ENCODE measurements at regions not wholly inside any gene's neighbourhood (a gene's known extent, or its start where the extent isn't known, plus 50 kb on each side); places are given as distances from the start of the nearest gene placed in this dataset.

GRCh38 chr1:218980881-218981280, 192.8 kb upstream of the LYPLAL1 start:
- in situ Hi-C loops (cut with MboI; ENCODE audit: low pct_unique_long_range_greater_than_20kb, low sequenced_read_pairs, unreplicated experiment): no loop called here
- TF ChIP-seq CTCF (IDR thresholded peaks at IDR 0.05; ENCODE audit: extremely low read depth, insufficient read depth, missing control alignments): no peak
- DNase-seq (ENCODE audit: low spot score): no peak

- no peak for DNase-seq (ENCODE audit: low spot score)
- TF ChIP-seq CTCF (IDR thresholded peaks at IDR 0.05; ENCODE audit: extremely low read depth, insufficient read depth, missing control alignments): no peak
- in situ Hi-C loops (cut with MboI; ENCODE audit: low pct_unique_long_range_greater_than_20kb, low sequenced_read_pairs, unreplicated experiment): no loop called here
Measured at GRCh38 chr1:218982482-218982881, 191.2 kb upstream of the LYPLAL1 start.

GRCh38 chr1:218983433-218983832, 190.2 kb upstream of the LYPLAL1 start:
- DNase-seq (ENCODE audit: low spot score): no peak
- in situ Hi-C loops (cut with MboI; ENCODE audit: low pct_unique_long_range_greater_than_20kb, low sequenced_read_pairs, unreplicated experiment): no loop called here
- TF ChIP-seq CTCF (IDR thresholded peaks at IDR 0.05; ENCODE audit: extremely low read depth, insufficient read depth, missing control alignments): no peak

GRCh38 chr1:218983848-218984247, 189.8 kb upstream of the LYPLAL1 start:
- TF ChIP-seq CTCF (IDR thresholded peaks at IDR 0.05; ENCODE audit: extremely low read depth, insufficient read depth, missing control alignments): peak; percentile 24
- DNase-seq (ENCODE audit: low spot score): no peak
- in situ Hi-C loops (cut with MboI; ENCODE audit: low pct_unique_long_range_greater_than_20kb, low sequenced_read_pairs, unreplicated experiment): no loop called here

- DNase-seq (ENCODE audit: low spot score): no peak
- TF ChIP-seq CTCF (IDR thresholded peaks at IDR 0.05; ENCODE audit: extremely low read depth, insufficient read depth, missing control alignments): no peak
- in situ Hi-C loops (cut with MboI; ENCODE audit: low pct_unique_long_range_greater_than_20kb, low sequenced_read_pairs, unreplicated experiment): no loop called here
Measured at GRCh38 chr1:218985424-218985984, 188.2 kb upstream of the LYPLAL1 start.

GRCh38 chr1:218986816-218987215, 186.9 kb upstream of the LYPLAL1 start:
- TF ChIP-seq CTCF (IDR thresholded peaks at IDR 0.05; ENCODE audit: extremely low read depth, insufficient read depth, missing control alignments): no peak
- in situ Hi-C loops (cut with MboI; ENCODE audit: low pct_unique_long_range_greater_than_20kb, low sequenced_read_pairs, unreplicated experiment): no loop called here

GRCh38 chr1:218990019-218990418, 183.7 kb upstream of the LYPLAL1 start:
- in situ Hi-C loops (cut with MboI; ENCODE audit: low pct_unique_long_range_greater_than_20kb, low sequenced_read_pairs, unreplicated experiment): no loop called here
- no peak for TF ChIP-seq CTCF (IDR thresholded peaks at IDR 0.05; ENCODE audit: extremely low read depth, insufficient read depth, missing control alignments)
- no peak for DNase-seq (ENCODE audit: low spot score)

More at GRCh38 chr1:218986816-218987215, 186.9 kb upstream of the LYPLAL1 start:
- DNase-seq (ENCODE audit: low spot score): no peak
